ENCODE measurements at regions not wholly inside any gene's neighbourhood (a gene's known extent, or its start where the extent isn't known, plus 50 kb on each side); places are given as distances from the start of the nearest gene placed in this dataset.

- H3K4me3 ChIP-seq, result no peak overlapping the region
- no peaks in the 10 kb centered on the region for H3K27me3 ChIP-seq
- no peaks in the 10 kb centered on the region for H3K9me3 ChIP-seq
- TF ChIP-seq POLR2AphosphoS5 (IDR thresholded peaks at IDR 0.05; ENCODE audit: insufficient read depth in 1 of 2, low read depth in 1 of 2) (no peak), CTCF (IDR thresholded peaks at IDR 0.05) (no peak), POLR2A (IDR thresholded peaks at IDR 0.05) (no peak)
- intact Hi-C loops (cut with DNase I), result no loop called here
- no peak for DNase-seq (ENCODE audit: extremely low spot score in 2 of 2)
- no peak overlapping the region for H3K27ac ChIP-seq
- H3K36me3 ChIP-seq, result no peaks in the 10 kb centered on the region
- no peaks in the 10 kb centered on the region for H3K4me1 ChIP-seq
Observed at GRCh38 chr12:89831310-89832095, 122.9 kb upstream of the ATP2B1 start.

- Histone ChIP-seq H3K27ac (no peak overlapping the region), H3K27me3 (no peaks in the 10 kb centered on the region), H3K4me1 (no peaks in the 10 kb centered on the region), H3K36me3 (no peaks in the 10 kb centered on the region), H3K4me3 (no peak overlapping the region), H3K9me3 (no peaks in the 10 kb centered on the region)
- TF ChIP-seq POLR2AphosphoS5 (IDR thresholded peaks at IDR 0.05; ENCODE audit: insufficient read depth in 1 of 2, low read depth in 1 of 2), result no peak
- TF ChIP-seq CTCF (IDR thresholded peaks at IDR 0.05), result no peak
- no peak for TF ChIP-seq POLR2A (IDR thresholded peaks at IDR 0.05)
- DNase-seq (ENCODE audit: extremely low spot score in 2 of 2), result no peak
- intact Hi-C loops (cut with DNase I), result no loop called here
Observed at GRCh38 chr12:89829434-89829975, 120.9 kb upstream of the ATP2B1 start.

- no peaks in the 10 kb centered on the region for H3K9me3 ChIP-seq
- H3K4me1 ChIP-seq, result no peaks in the 10 kb centered on the region
- H3K27ac ChIP-seq, result no peak overlapping the region
- no peaks in the 10 kb centered on the region for H3K36me3 ChIP-seq
- no peak for DNase-seq (ENCODE audit: extremely low spot score in 2 of 2)
- no peak overlapping the region for H3K4me3 ChIP-seq
- intact Hi-C loops (cut with DNase I), result no loop called here
- no peaks in the 10 kb centered on the region for H3K27me3 ChIP-seq
- TF ChIP-seq POLR2A (IDR thresholded peaks at IDR 0.05), result no peak
- no peak for TF ChIP-seq CTCF (IDR thresholded peaks at IDR 0.05)
- TF ChIP-seq POLR2AphosphoS5 (IDR thresholded peaks at IDR 0.05; ENCODE audit: insufficient read depth in 1 of 2, low read depth in 1 of 2), result no peak
Observed at GRCh38 chr12:89828575-89828974, 119.9 kb upstream of the ATP2B1 start.

GRCh38 chr12:89827592-89827991, 119.0 kb upstream of the ATP2B1 start:
- DNase-seq (ENCODE audit: extremely low spot score in 2 of 2), result no peak
- Histone ChIP-seq H3K27me3 (no peaks in the 10 kb centered on the region), H3K4me1 (no peaks in the 10 kb centered on the region), H3K36me3 (no peaks in the 10 kb centered on the region), H3K9me3 (no peaks in the 10 kb centered on the region), H3K27ac (no peak overlapping the region), H3K4me3 (no peak overlapping the region)
- TF ChIP-seq POLR2A (IDR thresholded peaks at IDR 0.05) (no peak), CTCF (IDR thresholded peaks at IDR 0.05) (no peak), POLR2AphosphoS5 (IDR thresholded peaks at IDR 0.05; ENCODE audit: insufficient read depth in 1 of 2, low read depth in 1 of 2) (no peak)
- intact Hi-C loops (cut with DNase I), result no loop called here

- no peaks in the 10 kb centered on the region for H3K9me3 ChIP-seq
- TF ChIP-seq POLR2A (IDR thresholded peaks at IDR 0.05), result no peak
- no peak for TF ChIP-seq POLR2AphosphoS5 (IDR thresholded peaks at IDR 0.05; ENCODE audit: insufficient read depth in 1 of 2, low read depth in 1 of 2)
- no peak for TF ChIP-seq CTCF (IDR thresholded peaks at IDR 0.05)
- intact Hi-C loops (cut with DNase I), result no loop called here
- H3K36me3 ChIP-seq, result no peaks in the 10 kb centered on the region
- no peak for DNase-seq (ENCODE audit: extremely low spot score in 2 of 2)
- H3K27ac ChIP-seq, result no peak overlapping the region
- H3K27me3 ChIP-seq, result no peaks in the 10 kb centered on the region
- H3K4me3 ChIP-seq, result no peak overlapping the region
- H3K4me1 ChIP-seq, result no peaks in the 10 kb centered on the region
Observed at GRCh38 chr12:89826468-89826867, 117.8 kb upstream of the ATP2B1 start.

Data from vagina (tissue), 2 donors.